ENCODE measurements at regions not wholly inside any gene's neighbourhood (a gene's known extent, or its start where the extent isn't known, plus 50 kb on each side); places are given as distances from the start of the nearest gene placed in this dataset.

DNA sequence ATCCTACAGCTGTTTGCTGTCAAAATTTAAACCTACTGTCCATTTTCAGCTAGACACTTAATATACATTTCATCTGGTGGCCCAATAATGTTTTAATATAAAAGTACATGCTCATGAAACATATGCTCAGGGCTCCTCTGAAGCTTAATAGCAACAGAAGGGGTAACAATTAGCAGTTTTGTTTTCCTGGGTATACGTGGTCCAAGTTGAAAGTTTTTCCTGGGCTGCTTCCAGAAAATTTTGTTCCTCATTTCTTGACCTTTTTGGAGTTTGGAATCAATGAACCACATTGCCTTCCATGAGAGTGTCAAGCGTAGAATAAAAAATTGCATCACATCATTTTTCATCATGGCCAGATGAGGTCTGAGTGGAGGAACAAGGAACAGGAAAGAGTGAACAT, 537.3 kb upstream of the MGMT start:
- TF ChIP-seq RXRA (CRISPR knock-in tag; IDR thresholded peaks at IDR 0.05): no peak
- TF ChIP-seq PHF8 (CRISPR knock-in tag; IDR thresholded peaks at IDR 0.05): no peak
- TF ChIP-seq, protein P1, sequence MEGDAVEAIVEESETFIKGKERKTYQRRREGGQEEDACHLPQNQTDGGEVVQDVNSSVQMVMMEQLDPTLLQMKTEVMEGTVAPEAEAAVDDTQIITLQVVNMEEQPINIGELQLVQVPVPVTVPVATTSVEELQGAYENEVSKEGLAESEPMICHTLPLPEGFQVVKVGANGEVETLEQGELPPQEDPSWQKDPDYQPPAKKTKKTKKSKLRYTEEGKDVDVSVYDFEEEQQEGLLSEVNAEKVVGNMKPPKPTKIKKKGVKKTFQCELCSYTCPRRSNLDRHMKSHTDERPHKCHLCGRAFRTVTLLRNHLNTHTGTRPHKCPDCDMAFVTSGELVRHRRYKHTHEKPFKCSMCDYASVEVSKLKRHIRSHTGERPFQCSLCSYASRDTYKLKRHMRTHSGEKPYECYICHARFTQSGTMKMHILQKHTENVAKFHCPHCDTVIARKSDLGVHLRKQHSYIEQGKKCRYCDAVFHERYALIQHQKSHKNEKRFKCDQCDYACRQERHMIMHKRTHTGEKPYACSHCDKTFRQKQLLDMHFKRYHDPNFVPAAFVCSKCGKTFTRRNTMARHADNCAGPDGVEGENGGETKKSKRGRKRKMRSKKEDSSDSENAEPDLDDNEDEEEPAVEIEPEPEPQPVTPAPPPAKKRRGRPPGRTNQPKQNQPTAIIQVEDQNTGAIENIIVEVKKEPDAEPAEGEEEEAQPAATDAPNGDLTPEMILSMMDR (CRISPR knock-in tag; IDR thresholded peaks at IDR 0.05): no peak
- TF ChIP-seq RXRB (CRISPR knock-in tag; IDR thresholded peaks at IDR 0.05; ENCODE audit: borderline replicate concordance): no peak
- no peak for TF ChIP-seq YY1 (IDR thresholded peaks at IDR 0.05; ENCODE audit: insufficient read depth, insufficient replicate concordance, low read depth, low read length)
- TF ChIP-seq, protein P2, sequence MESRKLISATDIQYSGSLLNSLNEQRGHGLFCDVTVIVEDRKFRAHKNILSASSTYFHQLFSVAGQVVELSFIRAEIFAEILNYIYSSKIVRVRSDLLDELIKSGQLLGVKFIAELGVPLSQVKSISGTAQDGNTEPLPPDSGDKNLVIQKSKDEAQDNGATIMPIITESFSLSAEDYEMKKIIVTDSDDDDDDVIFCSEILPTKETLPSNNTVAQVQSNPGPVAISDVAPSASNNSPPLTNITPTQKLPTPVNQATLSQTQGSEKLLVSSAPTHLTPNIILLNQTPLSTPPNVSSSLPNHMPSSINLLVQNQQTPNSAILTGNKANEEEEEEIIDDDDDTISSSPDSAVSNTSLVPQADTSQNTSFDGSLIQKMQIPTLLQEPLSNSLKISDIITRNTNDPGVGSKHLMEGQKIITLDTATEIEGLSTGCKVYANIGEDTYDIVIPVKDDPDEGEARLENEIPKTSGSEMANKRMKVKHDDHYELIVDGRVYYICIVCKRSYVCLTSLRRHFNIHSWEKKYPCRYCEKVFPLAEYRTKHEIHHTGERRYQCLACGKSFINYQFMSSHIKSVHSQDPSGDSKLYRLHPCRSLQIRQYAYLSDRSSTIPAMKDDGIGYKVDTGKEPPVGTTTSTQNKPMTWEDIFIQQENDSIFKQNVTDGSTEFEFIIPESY (CRISPR knock-in tag; IDR thresholded peaks at IDR 0.05): no peak
- no peak for TF ChIP-seq KLF13 (CRISPR knock-in tag; IDR thresholded peaks at IDR 0.05)
- TF ChIP-seq ZNF781 (CRISPR knock-in tag; IDR thresholded peaks at IDR 0.05; ENCODE audit: borderline replicate concordance, not compliant biosample characterization): no peak
- no peak for TF ChIP-seq RAD21 (CRISPR knock-in tag; IDR thresholded peaks at IDR 0.05)
- TF ChIP-seq NFATC3 (CRISPR knock-in tag; IDR thresholded peaks at IDR 0.05): no peak
- TF ChIP-seq RNF2 (conservative IDR thresholded peaks at IDR 0.05; ENCODE audit: low read depth): no peak
- TF ChIP-seq ATF7 (IDR thresholded peaks at IDR 0.05): no peak
- no peak for TF ChIP-seq ATF7 (CRISPR knock-in tag; IDR thresholded peaks at IDR 0.05)
- TF ChIP-seq MAFF (IDR thresholded peaks at IDR 0.05; ENCODE audit: low read depth, low read length): no peak
- no peak for TF ChIP-seq ZNF773 (CRISPR knock-in tag; IDR thresholded peaks at IDR 0.05; ENCODE audit: borderline replicate concordance)

All from HepG2 (cell line).